Lower leg skin (tissue), 3 donors: ENCODE measurements at regions not wholly inside any gene's neighbourhood (a gene's known extent, or its start where the extent isn't known, plus 50 kb on each side); places are given as distances from the start of the nearest gene placed in this dataset.

Source experiments
- POLR2A ChIP-seq, 2 donors: fragments of 450-650 bp; IDR thresholded peaks; one replicate each; pipeline ENCODE4 v1.6.1; 2016 to 2017; ENCODE audit warnings: antibody characterized with exemption in 2 of 2, mild to moderate bottlenecking in 1 of 2, moderate library complexity in 1 of 2
- TF ChIP-seq, protein P1 (sequence below), 3 donors: fragments of 450-650 bp; IDR thresholded peaks; one replicate each; pipeline ENCODE4 v1.5.1; 2016; ENCODE audit warnings: antibody characterized with exemption in 3 of 3, mild to moderate bottlenecking in 3 of 3, moderate library complexity in 2 of 3

DNA sequence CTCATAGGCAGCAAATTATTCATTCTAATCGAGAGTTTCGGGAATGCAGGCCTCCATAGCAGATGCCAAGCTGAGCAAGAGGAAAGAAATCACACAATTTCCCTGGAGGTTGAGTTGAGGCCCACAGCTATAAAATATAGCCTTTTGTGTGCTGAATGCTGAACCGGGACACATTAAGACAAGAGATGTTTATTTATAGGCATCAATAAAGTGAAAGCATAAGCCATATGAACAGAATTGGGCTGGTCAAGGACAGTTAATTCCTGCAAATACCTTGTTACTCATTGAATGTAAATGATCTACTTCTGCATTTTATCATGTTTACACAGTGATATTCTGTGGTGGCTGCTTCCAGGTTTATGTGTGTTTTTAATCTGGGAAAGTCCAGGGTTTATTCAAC is 461.7 kb downstream of the KLF12 start:
- TF ChIP-seq POLR2A (IDR thresholded peaks at IDR 0.05), result no peak
- TF ChIP-seq, protein P1, sequence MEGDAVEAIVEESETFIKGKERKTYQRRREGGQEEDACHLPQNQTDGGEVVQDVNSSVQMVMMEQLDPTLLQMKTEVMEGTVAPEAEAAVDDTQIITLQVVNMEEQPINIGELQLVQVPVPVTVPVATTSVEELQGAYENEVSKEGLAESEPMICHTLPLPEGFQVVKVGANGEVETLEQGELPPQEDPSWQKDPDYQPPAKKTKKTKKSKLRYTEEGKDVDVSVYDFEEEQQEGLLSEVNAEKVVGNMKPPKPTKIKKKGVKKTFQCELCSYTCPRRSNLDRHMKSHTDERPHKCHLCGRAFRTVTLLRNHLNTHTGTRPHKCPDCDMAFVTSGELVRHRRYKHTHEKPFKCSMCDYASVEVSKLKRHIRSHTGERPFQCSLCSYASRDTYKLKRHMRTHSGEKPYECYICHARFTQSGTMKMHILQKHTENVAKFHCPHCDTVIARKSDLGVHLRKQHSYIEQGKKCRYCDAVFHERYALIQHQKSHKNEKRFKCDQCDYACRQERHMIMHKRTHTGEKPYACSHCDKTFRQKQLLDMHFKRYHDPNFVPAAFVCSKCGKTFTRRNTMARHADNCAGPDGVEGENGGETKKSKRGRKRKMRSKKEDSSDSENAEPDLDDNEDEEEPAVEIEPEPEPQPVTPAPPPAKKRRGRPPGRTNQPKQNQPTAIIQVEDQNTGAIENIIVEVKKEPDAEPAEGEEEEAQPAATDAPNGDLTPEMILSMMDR (IDR thresholded peaks at IDR 0.05), result no peak
